NB4 (cell line): ENCODE measurements at regions not wholly inside any gene's neighbourhood (a gene's known extent, or its start where the extent isn't known, plus 50 kb on each side); places are given as distances from the start of the nearest gene placed in this dataset.

Experiments used
- MYC ChIP-seq: IDR thresholded peaks from 2 replicates; pipeline ENCODE4 v1.6.1; 2011; ENCODE audit warnings: low read depth, low read length
- POLR2A ChIP-seq: IDR thresholded peaks from 2 replicates; pipeline ENCODE4 v1.6.1; 2011; ENCODE audit warnings: mild to moderate bottlenecking; ENCODE audit not compliant: insufficient read length; ENCODE audit errors: extremely low read depth
- TF ChIP-seq, protein P1 (sequence below): IDR thresholded peaks from one replicate; pipeline ENCODE4 v1.5.1; 2012; ENCODE audit warnings: low read depth, low read length
- TF ChIP-seq, protein P2 (sequence below): IDR thresholded peaks from 2 replicates; pipeline ENCODE4 v1.6.1; 2011; ENCODE audit warnings: low read depth, low read length

DNA sequence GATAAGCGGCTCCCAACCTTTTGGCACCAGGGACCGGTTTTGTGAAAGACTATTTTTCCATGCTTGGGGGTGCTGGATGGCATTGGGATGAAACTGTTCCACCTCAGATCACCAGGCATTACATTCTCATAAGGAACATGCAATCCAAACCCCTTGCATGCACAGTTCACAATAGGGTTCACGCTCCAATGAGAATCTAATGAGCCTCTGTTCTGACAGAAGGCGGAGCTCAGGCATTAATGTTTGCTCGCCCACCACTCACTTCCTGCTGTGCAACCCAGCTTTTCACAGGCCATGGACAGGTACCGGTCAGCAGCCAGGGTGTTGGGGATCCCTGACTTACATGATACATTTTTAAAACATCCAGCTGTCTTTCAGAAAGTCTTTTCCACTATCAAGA is 187.3 kb downstream of the SLC39A8 start:
- TF ChIP-seq POLR2A (no peak), MYC (no peak)
- TF ChIP-seq, protein P1, sequence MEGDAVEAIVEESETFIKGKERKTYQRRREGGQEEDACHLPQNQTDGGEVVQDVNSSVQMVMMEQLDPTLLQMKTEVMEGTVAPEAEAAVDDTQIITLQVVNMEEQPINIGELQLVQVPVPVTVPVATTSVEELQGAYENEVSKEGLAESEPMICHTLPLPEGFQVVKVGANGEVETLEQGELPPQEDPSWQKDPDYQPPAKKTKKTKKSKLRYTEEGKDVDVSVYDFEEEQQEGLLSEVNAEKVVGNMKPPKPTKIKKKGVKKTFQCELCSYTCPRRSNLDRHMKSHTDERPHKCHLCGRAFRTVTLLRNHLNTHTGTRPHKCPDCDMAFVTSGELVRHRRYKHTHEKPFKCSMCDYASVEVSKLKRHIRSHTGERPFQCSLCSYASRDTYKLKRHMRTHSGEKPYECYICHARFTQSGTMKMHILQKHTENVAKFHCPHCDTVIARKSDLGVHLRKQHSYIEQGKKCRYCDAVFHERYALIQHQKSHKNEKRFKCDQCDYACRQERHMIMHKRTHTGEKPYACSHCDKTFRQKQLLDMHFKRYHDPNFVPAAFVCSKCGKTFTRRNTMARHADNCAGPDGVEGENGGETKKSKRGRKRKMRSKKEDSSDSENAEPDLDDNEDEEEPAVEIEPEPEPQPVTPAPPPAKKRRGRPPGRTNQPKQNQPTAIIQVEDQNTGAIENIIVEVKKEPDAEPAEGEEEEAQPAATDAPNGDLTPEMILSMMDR, result no peak
- TF ChIP-seq, protein P2, sequence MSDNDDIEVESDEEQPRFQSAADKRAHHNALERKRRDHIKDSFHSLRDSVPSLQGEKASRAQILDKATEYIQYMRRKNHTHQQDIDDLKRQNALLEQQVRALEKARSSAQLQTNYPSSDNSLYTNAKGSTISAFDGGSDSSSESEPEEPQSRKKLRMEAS, result no peak
